PC-3 (cell line): ENCODE measurements at regions not wholly inside any gene's neighbourhood (a gene's known extent, or its start where the extent isn't known, plus 50 kb on each side); places are given as distances from the start of the nearest gene placed in this dataset.

Experiments
- ATAC-seq: fragments of 200-7000 bp; cut with Tn5 transposase; 2 replicates; pipeline ENCODE4 v1.9.1; 2020; ENCODE audit warnings: mild to moderate bottlenecking, moderate library complexity
- BruUV-seq: library from RNA; stranded (reverse); fragments of 400-500 nt; replicated peaks from 2 replicates; lab custom pipeline; 2021; lab: Mats Ljungman, UMichigan
- CTCF ChIA-PET: fragments of 300-600 bp; sonication (Branson Sonifier 250); formaldehyde crosslinking; loops from one replicate; lab custom pipeline; 2022; ENCODE audit warnings: antibody characterized with exemption; lab: Charles Lee
- POLR2A ChIA-PET: fragments of 300-600 bp; sonication (Branson Sonifier 250); formaldehyde crosslinking; loops from one replicate; lab custom pipeline; 2022; ENCODE audit warnings: antibody characterized with exemption; ENCODE audit not compliant: unreplicated experiment; lab: Charles Lee
- DNase-seq: peaks from one replicate; pipeline ENCODE4 v3.0.0-alpha.2; 2015
- H2AFZ ChIP-seq: fragments of 300-600 bp; sonication (generic); 2 replicates; pipeline ENCODE4 v1.6.0; 2016; ENCODE audit warnings: antibody characterized with exemption, low read length
- H3F3A ChIP-seq: fragments of 300-600 bp; sonication (generic); one replicate; pipeline ENCODE4 v1.6.0; 2017; ENCODE audit warnings: antibody characterized with exemption, low read length, control low read depth, mild to moderate bottlenecking; ENCODE audit not compliant: unreplicated experiment
- H3K27ac ChIP-seq: fragments of 300-600 bp; sonication (generic); 2 replicates; pipeline ENCODE4 v1.5.1; 2016; ENCODE audit warnings: mild to moderate bottlenecking, low read length
- H3K27me3 ChIP-seq: fragments of 300-600 bp; sonication (generic); 2 replicates; pipeline ENCODE4 v1.6.1; 2016; ENCODE audit warnings: low read length, mixed read lengths
- H3K36me3 ChIP-seq: fragments of 300-600 bp; sonication (generic); 2 replicates; pipeline ENCODE4 v1.6.1; 2016; ENCODE audit warnings: low read depth, mixed run types, low read length, mixed read lengths
- H3K4me1 ChIP-seq: fragments of 300-600 bp; sonication (generic); 2 replicates; pipeline ENCODE4 v1.5.1; 2016; ENCODE audit warnings: low read length; ENCODE audit not compliant: insufficient read depth
- H3K4me2 ChIP-seq: fragments of 300-600 bp; sonication (generic); 2 replicates; pipeline ENCODE4 v1.6.0; 2016; ENCODE audit warnings: low read length
- H3K4me3 ChIP-seq: fragments of 300-600 bp; sonication (generic); 2 replicates; pipeline ENCODE4 v1.5.1; 2016; ENCODE audit warnings: mild to moderate bottlenecking, low read length, mixed read lengths
- H3K79me2 ChIP-seq: fragments of 300-600 bp; sonication (generic); 2 replicates; pipeline ENCODE4 v1.6.1; 2017; ENCODE audit warnings: low read length, mixed read lengths
- H3K9ac ChIP-seq: fragments of 300-600 bp; sonication (generic); 2 replicates; pipeline ENCODE4 v1.6.0; 2016; ENCODE audit warnings: mild to moderate bottlenecking, low read length
- H3K9me2 ChIP-seq: fragments of 300-600 bp; sonication (generic); replicated peaks from 2 replicates; pipeline ENCODE4 v1.6.1; 2016; ENCODE audit warnings: mixed run types, low read length, mixed read lengths
- H3K9me3 ChIP-seq: fragments of 300-600 bp; sonication (generic); 2 replicates; pipeline ENCODE4 v1.6.1; 2016; ENCODE audit warnings: low read length, mixed read lengths
- H4K20me1 ChIP-seq: fragments of 300-600 bp; sonication (generic); 2 replicates; pipeline ENCODE4 v1.6.1; 2016; ENCODE audit warnings: low read length, mixed read lengths
- CTCF ChIP-seq: fragments of 300-600 bp; sonication (generic); conservative IDR thresholded peaks from 2 replicates; pipeline ENCODE4 v1.5.1; 2017; ENCODE audit warnings: antibody characterized with exemption, low read depth, mild to moderate bottlenecking, low read length
- EZH2 ChIP-seq: fragments of 300-600 bp; sonication (generic); IDR thresholded peaks from one replicate; pipeline ENCODE4 v1.6.1; 2017; ENCODE audit warnings: antibody characterized with exemption, mild to moderate bottlenecking, low read length; ENCODE audit not compliant: unreplicated experiment
- EZH2phosphoT487 ChIP-seq: fragments of 300-600 bp; sonication (generic); IDR thresholded peaks from 2 replicates; pipeline ENCODE4 v1.6.1; 2018; ENCODE audit warnings: mild to moderate bottlenecking, antibody characterized with exemption, low read length, borderline replicate concordance
- intact Hi-C: fragments of 100-400 bp; cut with micrococcal nuclease; formaldehyde crosslinking; loops from 2 replicates; pipeline ENCODE4 v1.9.0; 2023

GRCh38 chr9:115169003-115169402, 51.0 kb upstream of the TNC start:
- Histone ChIP-seq H3K36me3 (no peaks in the 10 kb centered on the region), H3K9me2 (no peaks in the 10 kb centered on the region), H4K20me1 (no peaks in the 10 kb centered on the region), H3K4me3 (no peak overlapping the region), H3K4me2 (no peak overlapping the region), H3K27ac (no peak overlapping the region), H3K79me2 (no peaks in the 10 kb centered on the region), H3K9me3 (no peaks in the 10 kb centered on the region), H3F3A (no peaks in the 10 kb centered on the region), H2AFZ (no peak overlapping the region), H3K9ac (no peak overlapping the region), H3K4me1 (peaks cover 36% of the 10 kb centered on the region), H3K27me3 (no peaks in the 10 kb centered on the region)
- DNase-seq: no peak
- POLR2A ChIA-PET: no interaction called here
- CTCF ChIA-PET: no interaction called here
- intact Hi-C loops: no loop called here
- TF ChIP-seq EZH2 (no peak), CTCF (no peak), EZH2phosphoT487 (no peak)
- ATAC-seq: no peak
- BruUV-seq: no TSS peak

DNA sequence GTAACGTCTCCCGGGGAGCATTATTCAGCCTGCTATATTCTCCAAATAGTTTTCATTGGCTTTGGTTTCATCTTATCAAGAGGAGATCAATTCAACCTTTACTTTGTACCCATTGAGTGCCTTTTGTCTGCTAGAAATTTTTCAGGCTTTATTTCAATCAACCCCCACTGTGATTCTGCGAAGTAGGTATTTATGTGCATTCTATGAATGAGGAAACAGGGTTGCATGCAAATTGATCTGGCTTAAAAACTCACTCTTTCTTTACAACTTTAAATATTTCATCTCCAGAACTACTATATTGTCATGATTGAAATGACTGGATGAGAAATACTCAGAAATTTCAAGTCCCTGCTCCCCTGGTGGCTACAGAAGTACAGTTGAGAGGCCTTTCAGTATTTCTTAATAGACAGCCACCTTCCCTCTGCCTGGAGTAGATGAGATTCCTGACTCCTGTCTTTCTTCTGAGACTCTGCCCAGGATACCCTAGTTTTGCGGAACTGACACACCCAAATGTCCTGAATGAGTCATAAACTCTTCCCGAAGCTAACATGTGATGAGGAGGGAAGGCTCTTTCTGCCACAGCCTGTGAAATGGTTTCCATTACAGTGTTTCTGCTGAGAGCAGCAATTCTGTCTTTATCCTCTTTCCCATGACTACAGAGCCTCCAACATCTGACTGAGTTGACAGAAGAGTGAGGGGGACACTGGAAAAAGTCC, 52.6 kb upstream of the TNC start:
- Histone ChIP-seq H3K27ac (peak overlapping the region; percentile 51), H3K27me3 (no peaks in the 10 kb centered on the region), H3K9ac (no peak overlapping the region), H3K4me1 (peaks cover 22% of the 10 kb centered on the region), H3K9me2 (no peaks in the 10 kb centered on the region), H3K4me3 (no peak overlapping the region), H3K36me3 (no peaks in the 10 kb centered on the region), H3K9me3 (no peaks in the 10 kb centered on the region), H4K20me1 (no peaks in the 10 kb centered on the region), H2AFZ (peak overlapping the region; percentile 58), H3F3A (no peaks in the 10 kb centered on the region), H3K79me2 (no peaks in the 10 kb centered on the region), H3K4me2 (peak overlapping the region; percentile 26; the same call in 1 of the 2 replicates)
- BruUV-seq: no TSS peak
- ATAC-seq (peak; percentile 94), DNase-seq (peak; percentile 82)
- TF ChIP-seq EZH2 (no peak), EZH2phosphoT487 (no peak), CTCF (no peak)
- ChIA-PET POLR2A (no interaction called here), CTCF (no interaction called here)
- intact Hi-C loops: no loop called here

DNA sequence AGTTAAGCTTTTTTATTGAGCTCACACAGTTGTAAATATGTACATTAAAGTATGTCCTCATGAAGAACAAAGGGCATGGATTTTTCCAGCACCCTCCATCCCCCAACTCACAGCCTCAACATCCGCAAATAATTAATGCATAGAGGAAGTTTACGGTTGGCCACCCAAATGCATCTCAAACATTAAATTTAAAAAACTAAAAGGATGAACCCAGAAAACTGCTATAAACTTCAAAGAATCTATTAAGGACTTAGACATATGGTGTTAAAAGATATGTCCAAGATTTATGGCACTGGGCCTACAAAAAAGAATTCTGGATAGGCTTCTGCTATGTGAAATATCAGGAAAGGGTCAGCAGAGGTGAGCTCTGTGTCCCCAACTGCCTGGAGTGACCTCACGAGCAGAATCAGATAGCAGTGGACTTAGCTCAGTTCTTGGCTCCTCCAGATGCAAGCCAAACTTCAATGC, 54.0 kb upstream of the TNC start:
- Histone ChIP-seq H3K9me2 (no peaks in the 10 kb centered on the region), H3K4me3 (no peak overlapping the region), H3K27me3 (no peaks in the 10 kb centered on the region), H3K27ac (no peak overlapping the region), H3K9me3 (no peaks in the 10 kb centered on the region), H4K20me1 (no peaks in the 10 kb centered on the region), H2AFZ (no peak overlapping the region), H3K79me2 (no peaks in the 10 kb centered on the region), H3K9ac (no peak overlapping the region), H3K4me2 (no peak overlapping the region), H3K36me3 (no peaks in the 10 kb centered on the region), H3F3A (no peaks in the 10 kb centered on the region), H3K4me1 (peaks cover 21% of the 10 kb centered on the region)
- intact Hi-C loops: no loop called here
- TF ChIP-seq CTCF (no peak), EZH2 (no peak), EZH2phosphoT487 (no peak)
- no TSS peak for BruUV-seq
- DNase-seq: no peak
- ChIA-PET CTCF (no interaction called here), POLR2A (no interaction called here)
- no peak for ATAC-seq
